ENCODE measurements at regions not wholly inside any gene's neighbourhood (a gene's known extent, or its start where the extent isn't known, plus 50 kb on each side); places are given as distances from the start of the nearest gene placed in this dataset.

DNA sequence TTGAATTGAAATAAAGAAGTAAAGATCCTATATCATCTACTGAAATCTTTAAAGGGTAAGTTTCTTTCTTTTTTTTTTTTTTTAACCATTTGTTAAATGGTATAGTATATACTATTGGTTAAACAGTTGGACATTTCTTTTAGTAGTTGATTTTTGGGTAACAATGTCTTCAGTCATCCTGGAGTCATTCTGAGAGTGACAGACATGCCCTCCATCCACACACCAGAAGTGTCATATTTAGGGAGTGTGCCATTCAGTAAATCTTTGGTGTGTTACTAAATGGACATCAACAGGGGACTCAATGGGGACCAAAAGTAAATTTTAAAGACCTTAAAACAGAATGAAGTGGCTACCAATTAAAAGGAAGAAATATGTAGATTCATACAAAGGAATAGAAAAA is 50.8 kb upstream of the SLC39A10 start:
- Mint-ChIP-seq H3K4me3 (no peak overlapping the region), H3K27me3 (ENCODE audit: low read depth) (no peaks in the 10 kb centered on the region), H3K4me1 (ENCODE audit: low read depth) (peaks cover 16% of the 10 kb centered on the region), H3K36me3 (ENCODE audit: low read depth) (no peaks in the 10 kb centered on the region), H3K27ac (no peak overlapping the region), H3K9me3 (no peaks in the 10 kb centered on the region)
- CTCF ChIA-PET: interaction anchor here (0.6 kb wide), 2 partner anchors 13 to 156 kb away, joined by 3 to 6 read pairs; no protein-coding TSS in a partner anchor
- DNase-seq: no peak
- intact Hi-C loops (cut with micrococcal nuclease): no loop called here

DNA sequence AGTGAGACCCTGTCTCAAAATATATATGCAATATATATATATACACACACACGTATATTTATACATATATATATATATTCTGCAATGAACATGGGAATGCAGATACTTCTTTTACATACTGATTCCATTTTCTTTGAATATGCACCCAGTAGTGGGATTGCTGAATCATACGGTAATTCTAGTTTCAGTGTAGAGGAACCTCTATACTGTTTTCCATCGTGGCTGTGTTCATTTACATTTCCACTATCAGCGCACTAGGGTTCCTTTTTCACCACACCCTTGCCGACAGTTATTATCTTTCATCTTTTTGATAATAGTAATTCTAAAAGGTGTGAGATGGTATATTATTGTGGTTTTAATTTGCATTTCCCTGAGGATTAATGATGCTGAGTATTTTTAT is 52.3 kb upstream of the SLC39A10 start:
- no peaks in the 10 kb centered on the region for H3K9me3 Mint-ChIP-seq
- H3K36me3 Mint-ChIP-seq (ENCODE audit: low read depth): no peaks in the 10 kb centered on the region
- H3K27ac Mint-ChIP-seq: no peak overlapping the region
- DNase-seq: no peak
- H3K27me3 Mint-ChIP-seq (ENCODE audit: low read depth): no peaks in the 10 kb centered on the region
- H3K4me1 Mint-ChIP-seq (ENCODE audit: low read depth): peaks cover 18% of the 10 kb centered on the region
- no peak overlapping the region for H3K4me3 Mint-ChIP-seq
- CTCF ChIA-PET: no interaction called here
- intact Hi-C loops (cut with micrococcal nuclease): no loop called here

DNA sequence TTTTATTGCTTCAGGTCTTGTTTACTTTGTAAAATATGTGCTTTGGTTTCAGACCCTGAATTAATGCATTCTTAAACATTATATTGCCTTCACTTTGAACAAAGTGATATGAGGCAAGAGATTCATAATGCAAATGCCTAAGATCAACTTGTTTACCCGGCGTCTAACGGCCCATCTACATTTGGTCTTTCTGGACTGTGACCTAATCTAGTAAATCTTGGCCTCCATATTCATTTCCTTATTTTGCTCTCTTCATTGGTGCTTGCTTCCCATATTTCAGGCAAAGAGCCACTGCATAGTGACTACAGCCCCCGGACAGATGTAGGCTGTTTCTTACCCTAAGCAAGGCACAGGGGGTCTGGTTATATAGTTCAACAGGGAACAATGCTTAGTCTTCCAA is 53.0 kb upstream of the SLC39A10 start:
- H3K27me3 Mint-ChIP-seq (ENCODE audit: low read depth): no peaks in the 10 kb centered on the region
- CTCF ChIA-PET: no interaction called here

DNA sequence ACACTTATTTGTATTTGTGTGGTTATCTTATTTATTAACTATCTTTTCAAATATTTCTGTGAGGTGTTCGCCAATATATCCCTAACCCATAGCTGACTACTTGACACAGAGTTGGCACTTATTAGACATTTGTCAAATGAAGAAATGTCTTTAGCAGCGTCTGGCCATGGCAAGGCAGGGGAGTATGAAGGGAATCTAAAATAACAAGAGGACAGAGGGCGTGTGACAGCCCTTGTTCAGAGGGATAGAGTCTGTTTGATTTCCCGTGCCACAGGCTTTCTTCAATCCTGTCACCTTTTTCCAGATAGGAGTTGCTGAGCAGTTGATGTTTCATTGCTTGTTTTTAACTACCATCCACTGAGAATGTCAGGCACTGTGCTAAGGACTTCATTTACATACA is 53.6 kb upstream of the SLC39A10 start:
- no peak overlapping the region for H3K4me3 Mint-ChIP-seq
- CTCF ChIA-PET: no interaction called here
- H3K27me3 Mint-ChIP-seq (ENCODE audit: low read depth): no peaks in the 10 kb centered on the region
- H3K9me3 Mint-ChIP-seq: no peaks in the 10 kb centered on the region
- intact Hi-C loops (cut with micrococcal nuclease): no loop called here
- H3K4me1 Mint-ChIP-seq (ENCODE audit: low read depth): peaks cover 12% of the 10 kb centered on the region
- H3K36me3 Mint-ChIP-seq (ENCODE audit: low read depth): no peaks in the 10 kb centered on the region
- DNase-seq: no peak
- no peak overlapping the region for H3K27ac Mint-ChIP-seq

More for the DNA sequence above, 53.0 kb upstream of the SLC39A10 start:
- no peak for DNase-seq
- Mint-ChIP-seq H3K9me3 (no peaks in the 10 kb centered on the region), H3K36me3 (ENCODE audit: low read depth) (no peaks in the 10 kb centered on the region), H3K4me3 (no peak overlapping the region), H3K27ac (no peak overlapping the region), H3K4me1 (ENCODE audit: low read depth) (peaks cover 15% of the 10 kb centered on the region)
- intact Hi-C loops (cut with micrococcal nuclease): no loop called here

DNA sequence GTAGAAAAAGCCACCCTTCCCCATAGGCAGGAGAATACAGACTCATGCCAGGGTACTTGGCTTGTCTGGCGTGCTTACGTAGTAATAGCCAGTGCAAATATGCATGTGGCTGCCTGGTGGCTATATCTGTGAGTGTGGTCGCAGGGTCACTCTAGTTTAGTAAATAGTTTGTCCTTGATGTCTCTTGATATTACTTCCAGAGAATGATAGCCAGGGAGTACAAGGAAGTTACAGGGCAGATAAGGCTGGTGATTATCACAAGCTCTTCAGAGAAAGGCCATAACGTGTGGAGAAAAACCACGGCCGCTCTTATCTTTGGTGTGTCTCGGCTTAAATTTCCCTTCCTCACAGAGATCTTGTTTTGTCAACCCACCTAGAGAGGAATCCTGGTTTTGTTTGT is 54.3 kb upstream of the SLC39A10 start:
- no peak overlapping the region for H3K4me3 Mint-ChIP-seq
- peaks cover 12% of the 10 kb centered on the region for H3K4me1 Mint-ChIP-seq (ENCODE audit: low read depth)
- CTCF ChIA-PET: no interaction called here
- intact Hi-C loops (cut with micrococcal nuclease): no loop called here
- H3K27ac Mint-ChIP-seq: no peak overlapping the region
- H3K36me3 Mint-ChIP-seq (ENCODE audit: low read depth): no peaks in the 10 kb centered on the region
- no peak for DNase-seq
- no peaks in the 10 kb centered on the region for H3K27me3 Mint-ChIP-seq (ENCODE audit: low read depth)
- H3K9me3 Mint-ChIP-seq: no peaks in the 10 kb centered on the region

DNA sequence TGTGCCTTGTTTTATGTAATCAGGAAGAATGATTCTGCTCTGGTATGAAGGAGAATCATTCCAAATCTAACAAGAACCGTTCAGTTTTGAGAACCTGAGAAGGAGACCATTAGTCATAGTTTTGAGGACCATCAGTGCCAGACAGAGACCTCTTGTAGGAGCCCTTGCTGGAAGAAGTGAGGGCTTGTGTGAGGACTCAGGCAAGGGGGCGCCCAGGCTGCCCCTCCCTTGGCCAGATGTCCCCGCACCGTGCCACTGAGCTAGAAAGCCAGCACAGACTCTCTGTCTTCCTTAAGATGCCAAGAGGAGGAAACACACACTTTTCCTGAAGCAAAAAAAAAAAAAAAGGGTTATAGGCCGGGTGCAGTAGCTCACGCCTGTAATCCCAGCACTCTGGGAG is 55.7 kb upstream of the SLC39A10 start:
- Mint-ChIP-seq H3K27ac (no peak overlapping the region), H3K36me3 (ENCODE audit: low read depth) (no peaks in the 10 kb centered on the region), H3K27me3 (ENCODE audit: low read depth) (no peaks in the 10 kb centered on the region), H3K9me3 (no peaks in the 10 kb centered on the region), H3K4me1 (ENCODE audit: low read depth) (peaks cover 12% of the 10 kb centered on the region), H3K4me3 (no peak overlapping the region)
- CTCF ChIA-PET: no interaction called here
- no peak for DNase-seq
- intact Hi-C loops (cut with micrococcal nuclease): no loop called here

DNA sequence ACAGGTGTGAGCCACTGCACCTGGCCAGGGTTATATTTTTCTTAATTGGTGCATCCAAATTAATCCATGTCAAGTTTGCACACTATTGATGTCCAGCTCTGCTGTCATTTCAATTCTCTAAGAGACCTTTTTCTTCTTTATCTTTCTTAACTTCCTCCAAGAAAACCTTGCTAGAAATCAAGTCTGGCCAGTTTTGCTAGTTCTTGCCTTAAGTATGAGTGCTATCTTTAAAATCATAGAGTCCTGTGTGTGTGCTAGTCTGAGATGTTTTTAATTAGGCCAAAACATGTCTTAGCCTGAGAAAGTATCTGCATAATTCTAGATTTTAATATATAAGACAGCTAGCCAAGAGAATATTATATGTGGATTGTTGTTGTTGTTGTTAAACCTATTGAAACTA is 56.2 kb upstream of the SLC39A10 start:
- H3K4me1 Mint-ChIP-seq (ENCODE audit: low read depth): peaks cover 12% of the 10 kb centered on the region
- H3K27ac Mint-ChIP-seq: no peak overlapping the region
- CTCF ChIA-PET: interaction anchor here (1.2 kb wide), 1 partner anchor 59 kb away, joined by 3 read pairs; no protein-coding TSS in a partner anchor
- no peak overlapping the region for H3K4me3 Mint-ChIP-seq
- no peak for DNase-seq
- intact Hi-C loops (cut with micrococcal nuclease): no loop called here
- no peaks in the 10 kb centered on the region for H3K36me3 Mint-ChIP-seq (ENCODE audit: low read depth)
- H3K9me3 Mint-ChIP-seq: peaks cover under 1% of the 10 kb centered on the region
- no peaks in the 10 kb centered on the region for H3K27me3 Mint-ChIP-seq (ENCODE audit: low read depth)

DNA sequence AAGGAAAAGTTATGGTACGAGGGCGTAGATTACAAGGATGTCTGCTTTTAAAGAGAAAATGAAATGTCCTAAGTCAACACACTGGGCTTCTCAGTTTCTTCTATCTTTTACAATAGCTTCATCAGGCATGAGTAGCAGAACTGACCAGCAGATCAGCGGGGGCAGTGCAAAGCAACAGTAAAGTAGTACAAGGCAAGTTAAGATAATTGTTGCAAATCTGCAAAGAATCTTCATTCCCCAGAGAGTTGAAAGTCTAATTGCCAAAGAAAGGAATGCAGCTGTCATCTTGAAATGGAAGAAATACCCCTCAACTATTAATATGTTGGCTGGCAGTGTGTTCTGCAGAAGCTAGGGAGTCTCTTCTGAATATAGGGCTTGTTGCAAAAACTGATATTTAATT is 60.2 kb upstream of the SLC39A10 start:
- Mint-ChIP-seq H3K4me1 (ENCODE audit: low read depth) (peaks cover 12% of the 10 kb centered on the region), H3K27ac (no peak overlapping the region), H3K36me3 (ENCODE audit: low read depth) (no peaks in the 10 kb centered on the region), H3K9me3 (peaks cover 4% of the 10 kb centered on the region), H3K27me3 (ENCODE audit: low read depth) (no peaks in the 10 kb centered on the region), H3K4me3 (no peak overlapping the region)
- intact Hi-C loops (cut with micrococcal nuclease): no loop called here
- CTCF ChIA-PET: no interaction called here
- no peak for DNase-seq

DNA sequence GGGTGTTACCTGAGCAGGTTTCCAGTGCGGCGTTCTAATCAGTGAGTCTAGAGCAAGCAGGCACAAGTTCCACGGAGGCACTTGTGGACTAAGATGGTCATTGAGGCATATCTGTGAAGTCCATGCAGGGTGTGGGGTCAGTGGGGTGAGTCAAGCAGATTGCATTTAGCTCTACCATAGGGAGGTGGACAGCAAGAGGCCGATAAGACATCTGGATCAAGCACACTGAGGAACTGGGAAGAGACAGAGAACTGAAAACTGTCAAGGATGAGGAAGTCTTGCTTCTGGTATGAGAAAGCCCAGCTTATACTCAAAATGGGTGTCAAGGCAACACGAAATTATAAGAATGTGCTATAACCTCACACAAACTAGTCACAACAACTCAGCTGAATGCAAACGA is 61.2 kb upstream of the SLC39A10 start:
- CTCF ChIA-PET: interaction anchor here (0.7 kb wide), 1 partner anchor 64 kb away, joined by 3 read pairs; no protein-coding TSS in a partner anchor
- intact Hi-C loops (cut with micrococcal nuclease): no loop called here
- Mint-ChIP-seq H3K27ac (no peak overlapping the region), H3K36me3 (ENCODE audit: low read depth) (no peaks in the 10 kb centered on the region), H3K27me3 (ENCODE audit: low read depth) (no peaks in the 10 kb centered on the region), H3K4me1 (ENCODE audit: low read depth) (peaks cover 12% of the 10 kb centered on the region), H3K4me3 (no peak overlapping the region), H3K9me3 (peaks cover 4% of the 10 kb centered on the region)
- no peak for DNase-seq

DNA sequence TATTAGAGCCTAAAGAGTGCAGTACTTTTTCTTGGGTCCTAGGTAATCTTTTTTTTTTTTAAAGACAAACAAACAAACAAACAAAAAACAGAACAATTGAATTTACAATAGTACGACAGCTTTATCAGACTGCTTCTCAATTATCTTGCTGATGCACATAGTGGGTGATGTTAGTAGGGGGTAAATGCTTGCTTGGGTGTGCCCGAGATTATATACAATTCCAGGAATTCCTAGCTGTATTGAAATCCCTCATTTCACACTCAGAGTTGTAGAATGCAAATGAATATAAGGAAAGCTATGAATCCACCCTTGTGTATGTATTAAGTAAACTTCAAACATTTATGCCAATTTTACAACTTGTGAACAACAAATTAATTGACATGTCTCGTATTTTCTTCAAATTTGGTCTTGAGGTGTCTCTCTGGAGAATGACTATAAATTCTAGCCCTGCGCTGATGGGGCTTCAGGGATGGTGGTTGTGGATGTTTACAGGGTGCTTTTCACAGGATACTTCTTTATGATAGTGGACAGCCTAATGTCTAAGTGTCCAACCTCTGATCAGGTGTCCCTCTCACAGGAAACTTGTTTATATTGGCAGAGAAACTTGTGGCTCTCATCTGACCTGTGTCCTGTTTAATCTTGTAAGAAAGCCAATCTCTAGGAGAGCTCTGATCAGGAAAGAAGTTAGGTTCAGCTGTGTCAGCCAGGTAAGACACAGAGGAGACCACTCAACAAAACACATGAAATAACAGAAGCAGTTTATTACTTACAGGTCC is 61.9 kb upstream of the SLC39A10 start:
- H3K9me3 Mint-ChIP-seq: peaks cover 4% of the 10 kb centered on the region
- H3K4me3 Mint-ChIP-seq: no peak overlapping the region
- intact Hi-C loops (cut with micrococcal nuclease): no loop called here
- CTCF ChIA-PET: interaction anchor here (0.7 to 1.0 kb wide), 2 partner anchors 16 to 65 kb away, joined by 3 to 4 read pairs; no protein-coding TSS in a partner anchor
- no peak for DNase-seq
- H3K27me3 Mint-ChIP-seq (ENCODE audit: low read depth): no peaks in the 10 kb centered on the region
- peaks cover 15% of the 10 kb centered on the region for H3K4me1 Mint-ChIP-seq (ENCODE audit: low read depth)
- no peak overlapping the region for H3K27ac Mint-ChIP-seq
- H3K36me3 Mint-ChIP-seq (ENCODE audit: low read depth): no peaks in the 10 kb centered on the region

DNA sequence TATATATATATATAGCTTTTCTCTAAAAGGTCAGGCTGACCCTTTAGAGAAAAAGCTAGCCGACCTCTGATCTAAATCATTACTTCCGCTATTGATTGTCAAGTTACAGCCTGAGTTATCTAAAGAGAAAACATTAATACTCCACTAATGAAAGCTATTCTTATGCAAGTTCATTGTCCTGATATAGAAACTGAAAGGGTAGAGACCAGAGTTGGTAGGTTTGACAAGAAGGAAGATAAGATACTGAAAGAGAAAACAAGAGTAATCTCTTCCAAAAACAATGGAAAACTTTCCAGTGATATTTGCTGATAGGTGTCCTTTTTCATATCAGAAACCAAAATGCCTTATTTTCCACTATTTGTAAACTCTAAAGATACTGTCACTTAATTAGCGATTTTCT is 62.8 kb upstream of the SLC39A10 start:
- no peak overlapping the region for H3K27ac Mint-ChIP-seq
- CTCF ChIA-PET: interaction anchor here (0.6 to 1.0 kb wide), 3 partner anchors 15 to 129 kb away, joined by 4 to 5 read pairs (median 4); no protein-coding TSS in a partner anchor
- intact Hi-C loops (cut with micrococcal nuclease): no loop called here
- H3K36me3 Mint-ChIP-seq (ENCODE audit: low read depth): no peaks in the 10 kb centered on the region
- peaks cover 4% of the 10 kb centered on the region for H3K9me3 Mint-ChIP-seq
- H3K4me3 Mint-ChIP-seq: no peak overlapping the region
- peaks cover 20% of the 10 kb centered on the region for H3K4me1 Mint-ChIP-seq (ENCODE audit: low read depth)
- H3K27me3 Mint-ChIP-seq (ENCODE audit: low read depth): no peaks in the 10 kb centered on the region
- DNase-seq: no peak

DNA sequence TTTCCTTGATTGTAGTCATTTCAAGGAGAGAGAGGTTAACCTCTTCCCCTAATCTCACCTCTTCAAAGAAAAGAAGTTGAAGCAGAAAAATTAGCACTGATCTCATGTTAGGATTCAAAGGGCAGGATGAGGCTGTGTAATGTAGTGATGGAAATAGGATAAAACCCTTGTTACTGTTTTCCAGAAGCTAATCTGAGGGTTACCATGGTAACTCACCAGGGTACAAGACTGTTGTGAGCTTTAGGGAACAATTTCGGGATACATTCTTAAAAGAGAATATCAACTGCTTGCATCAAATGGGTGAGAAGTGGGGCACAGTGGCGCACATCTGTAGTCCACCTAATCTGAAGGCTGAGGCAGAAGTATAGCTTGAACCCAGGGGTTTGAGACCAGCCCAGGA is 64.9 kb upstream of the SLC39A10 start:
- no peak for DNase-seq
- intact Hi-C loops (cut with micrococcal nuclease): no loop called here
- Mint-ChIP-seq H3K27ac (no peak overlapping the region), H3K4me1 (ENCODE audit: low read depth) (peaks cover 22% of the 10 kb centered on the region), H3K36me3 (ENCODE audit: low read depth) (no peaks in the 10 kb centered on the region), H3K9me3 (peaks cover 4% of the 10 kb centered on the region), H3K4me3 (no peak overlapping the region), H3K27me3 (ENCODE audit: low read depth) (no peaks in the 10 kb centered on the region)
- CTCF ChIA-PET: interaction anchor here (0.6 to 1.3 kb wide), 3 partner anchors 18 to 68 kb away, joined by 3 to 4 read pairs (median 3); no protein-coding TSS in a partner anchor

DNA sequence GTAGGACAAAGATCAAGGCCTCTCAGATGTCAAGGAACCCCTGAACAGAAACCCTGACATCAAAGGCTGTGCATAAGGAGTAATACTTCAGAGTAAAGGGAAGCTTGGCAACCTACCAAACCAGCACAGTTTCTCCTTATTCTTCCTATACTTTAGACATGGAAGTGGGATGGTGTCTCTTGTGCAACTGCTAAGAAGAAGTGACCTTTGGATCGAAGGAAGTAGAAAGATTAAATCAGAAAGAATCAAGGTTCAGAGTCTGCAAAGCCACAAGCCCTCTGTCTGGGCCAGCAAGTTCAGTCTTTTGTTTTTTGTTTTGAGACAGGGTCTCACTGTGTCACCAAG is 66.2 kb upstream of the SLC39A10 start:
- CTCF ChIA-PET: interaction anchor here (1.0 kb wide), 1 partner anchor 66 kb away, joined by 3 read pairs; no protein-coding TSS in a partner anchor
- intact Hi-C loops (cut with micrococcal nuclease): no loop called here
- Mint-ChIP-seq H3K4me3 (no peak overlapping the region), H3K9me3 (peaks cover 4% of the 10 kb centered on the region), H3K27me3 (ENCODE audit: low read depth) (no peaks in the 10 kb centered on the region), H3K4me1 (ENCODE audit: low read depth) (peaks cover 22% of the 10 kb centered on the region), H3K36me3 (ENCODE audit: low read depth) (no peaks in the 10 kb centered on the region), H3K27ac (no peak overlapping the region)
- DNase-seq: no peak

Measured in activated naive CD4-positive, alpha-beta T cell treated with anti-CD3 and anti-CD28 coated beads for 36 hours (primary cell).